ENCODE measurements at regions not wholly inside any gene's neighbourhood (a gene's known extent, or its start where the extent isn't known, plus 50 kb on each side); places are given as distances from the start of the nearest gene placed in this dataset.

GRCh38 chr6:103079867-103080266, 1686.4 kb downstream of the GRIK2 start:
- TF ChIP-seq CTCF (IDR thresholded peaks at IDR 0.05; ENCODE audit: low read depth, low read length) (no peak), EZH2phosphoT487 (IDR thresholded peaks at IDR 0.05; ENCODE audit: low read depth) (no peak)
